Astrocyte (in vitro differentiated cells and primary cell): ENCODE measurements at regions not wholly inside any gene's neighbourhood (a gene's known extent, or its start where the extent isn't known, plus 50 kb on each side); places are given as distances from the start of the nearest gene placed in this dataset.

Source experiments
- DNase-seq: peaks from one replicate; pipeline ENCODE4 v3.0.0-alpha.2; 2010; ENCODE audit warnings: low read depth
- FAIRE-seq: peaks from 2 replicates; lab custom pipeline; 2011; peaks lifted over from hg19 to GRCh38; lab: Jason Lieb, UNC
- H2AFZ ChIP-seq: 2 replicates; pipeline ENCODE4 v1.6.0; 2012; ENCODE audit warnings: low read depth, low read length, inconsistent platforms
- H3K27ac ChIP-seq: 2 replicates; pipeline ENCODE4 v1.5.1; 2011; ENCODE audit warnings: low read depth, low read length, inconsistent platforms
- H3K27me3 ChIP-seq: 2 replicates; pipeline ENCODE4 v1.6.0; 2011; ENCODE audit warnings: low read length, inconsistent platforms; ENCODE audit not compliant: insufficient read depth
- H3K36me3 ChIP-seq: 2 replicates; pipeline ENCODE4 v1.5.1; 2011; ENCODE audit warnings: low read length, inconsistent platforms; ENCODE audit not compliant: insufficient read depth
- H3K4me1 ChIP-seq: 2 replicates; pipeline ENCODE4 v1.5.1; 2011; ENCODE audit warnings: low read length, inconsistent platforms; ENCODE audit not compliant: insufficient read depth
- H3K4me2 ChIP-seq: 2 replicates; pipeline ENCODE4 v1.6.0; 2012; ENCODE audit warnings: low read length, inconsistent platforms
- H3K4me3 ChIP-seq: 2 replicates; pipeline ENCODE4 v1.5.1; 2011; ENCODE audit warnings: low read depth, mild to moderate bottlenecking, low read length, inconsistent platforms; ENCODE audit not compliant: insufficient read depth
- H3K79me2 ChIP-seq: 2 replicates; pipeline ENCODE4 v1.6.0; 2012; ENCODE audit warnings: mild to moderate bottlenecking, low read length, inconsistent platforms; ENCODE audit not compliant: insufficient read depth
- H3K9ac ChIP-seq: 2 replicates; pipeline ENCODE4 v1.6.0; 2012; ENCODE audit warnings: mild to moderate bottlenecking, low read length, inconsistent platforms
- H3K9me3 ChIP-seq: 2 replicates; pipeline ENCODE4 v1.5.1; 2012; ENCODE audit warnings: low read depth, mild to moderate bottlenecking, low read length, inconsistent platforms; ENCODE audit not compliant: insufficient read depth
- H4K20me1 ChIP-seq: 2 replicates; pipeline ENCODE4 v1.6.0; 2012; ENCODE audit warnings: low read length, inconsistent platforms; ENCODE audit not compliant: insufficient read depth
- H3K27ac Mint-ChIP-seq: one replicate; pipeline ENCODE4 v1.8.0; 2021; ENCODE audit warnings: mild to moderate bottlenecking, mixed read lengths; ENCODE audit not compliant: unreplicated experiment
- H3K27me3 Mint-ChIP-seq: one replicate; pipeline ENCODE4 v1.8.0; 2021; ENCODE audit warnings: low read depth, mixed read lengths; ENCODE audit not compliant: unreplicated experiment
- H3K36me3 Mint-ChIP-seq: one replicate; pipeline ENCODE4 v1.8.0; 2021; ENCODE audit warnings: low read depth, mixed read lengths; ENCODE audit not compliant: unreplicated experiment
- H3K4me1 Mint-ChIP-seq: one replicate; pipeline ENCODE4 v1.8.0; 2021; ENCODE audit warnings: low read depth, mixed read lengths; ENCODE audit not compliant: unreplicated experiment
- H3K4me3 Mint-ChIP-seq: one replicate; pipeline ENCODE4 v1.8.0; 2021; ENCODE audit warnings: mild to moderate bottlenecking, moderate library complexity, mixed read lengths; ENCODE audit not compliant: unreplicated experiment
- H3K9me3 Mint-ChIP-seq: one replicate; pipeline ENCODE4 v1.8.0; 2021; ENCODE audit warnings: mild to moderate bottlenecking, mixed read lengths; ENCODE audit not compliant: unreplicated experiment
- EZH2 ChIP-seq: IDR thresholded peaks from 2 replicates; pipeline ENCODE4 v1.6.1; 2012; ENCODE audit warnings: mild to moderate bottlenecking, low read length, inconsistent platforms; ENCODE audit not compliant: insufficient read depth
- TF ChIP-seq, protein P1 (sequence below): IDR thresholded peaks from 2 replicates; pipeline ENCODE4 v1.5.1; 2011; ENCODE audit warnings: low read depth, mild to moderate bottlenecking, inconsistent platforms, low read length, moderate library complexity; ENCODE audit not compliant: insufficient read depth

DNA sequence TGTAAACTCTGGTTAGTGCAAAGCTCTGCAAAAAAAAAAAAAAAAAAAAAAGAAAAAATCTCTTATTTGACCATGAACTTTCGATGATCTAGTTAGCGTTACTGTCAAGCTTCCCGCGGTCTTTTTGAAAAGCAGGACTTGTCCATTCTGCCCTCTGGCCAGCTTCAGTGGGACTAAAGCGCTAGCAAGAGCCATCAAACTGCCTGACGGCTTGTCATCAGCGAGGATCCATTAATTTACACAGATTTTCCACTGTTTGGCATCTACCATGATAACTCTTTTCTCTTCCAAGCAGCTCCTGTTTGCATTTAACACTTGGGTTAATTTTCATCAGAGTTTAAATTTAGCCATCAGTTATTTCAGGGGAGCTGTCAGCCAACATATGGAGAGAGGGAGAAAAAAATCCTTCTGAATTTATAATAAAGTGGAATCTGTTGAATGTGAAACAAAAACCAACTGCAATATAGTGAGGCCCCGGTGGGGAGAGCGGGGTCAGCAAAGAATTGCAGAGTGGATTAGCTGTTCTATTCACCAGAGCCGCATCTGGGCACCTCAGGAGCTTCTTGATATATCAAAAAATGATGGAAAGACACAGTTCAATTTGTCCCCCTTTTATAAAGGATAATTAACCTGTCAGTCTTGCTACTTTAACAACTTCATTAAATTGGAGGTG, 298.2 kb downstream of the SPATA17 start:
- Mint-ChIP-seq H3K36me3 (no peaks in the 10 kb centered on the region), H3K4me1 (no peaks in the 10 kb centered on the region), H3K9me3 (no peaks in the 10 kb centered on the region), H3K27me3 (peaks cover 15% of the 10 kb centered on the region), H3K27ac (no peak overlapping the region), H3K4me3 (no peak overlapping the region)
- Histone ChIP-seq H3K9ac (no peak overlapping the region), H3K27me3 (peaks cover under 1% of the 10 kb centered on the region), H3K9me3 (no peaks in the 10 kb centered on the region), H3K4me3 (no peak overlapping the region), H3K36me3 (no peaks in the 10 kb centered on the region), H3K79me2 (no peaks in the 10 kb centered on the region), H3K4me1 (peaks cover 2% of the 10 kb centered on the region), H3K27ac (no peak overlapping the region), H4K20me1 (no peaks in the 10 kb centered on the region), H2AFZ (no peak overlapping the region), H3K4me2 (no peak overlapping the region)
- TF ChIP-seq, protein P1, sequence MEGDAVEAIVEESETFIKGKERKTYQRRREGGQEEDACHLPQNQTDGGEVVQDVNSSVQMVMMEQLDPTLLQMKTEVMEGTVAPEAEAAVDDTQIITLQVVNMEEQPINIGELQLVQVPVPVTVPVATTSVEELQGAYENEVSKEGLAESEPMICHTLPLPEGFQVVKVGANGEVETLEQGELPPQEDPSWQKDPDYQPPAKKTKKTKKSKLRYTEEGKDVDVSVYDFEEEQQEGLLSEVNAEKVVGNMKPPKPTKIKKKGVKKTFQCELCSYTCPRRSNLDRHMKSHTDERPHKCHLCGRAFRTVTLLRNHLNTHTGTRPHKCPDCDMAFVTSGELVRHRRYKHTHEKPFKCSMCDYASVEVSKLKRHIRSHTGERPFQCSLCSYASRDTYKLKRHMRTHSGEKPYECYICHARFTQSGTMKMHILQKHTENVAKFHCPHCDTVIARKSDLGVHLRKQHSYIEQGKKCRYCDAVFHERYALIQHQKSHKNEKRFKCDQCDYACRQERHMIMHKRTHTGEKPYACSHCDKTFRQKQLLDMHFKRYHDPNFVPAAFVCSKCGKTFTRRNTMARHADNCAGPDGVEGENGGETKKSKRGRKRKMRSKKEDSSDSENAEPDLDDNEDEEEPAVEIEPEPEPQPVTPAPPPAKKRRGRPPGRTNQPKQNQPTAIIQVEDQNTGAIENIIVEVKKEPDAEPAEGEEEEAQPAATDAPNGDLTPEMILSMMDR = no peak
- no peak for TF ChIP-seq EZH2
- DNase-seq (no peak), FAIRE-seq (no peak)

DNA sequence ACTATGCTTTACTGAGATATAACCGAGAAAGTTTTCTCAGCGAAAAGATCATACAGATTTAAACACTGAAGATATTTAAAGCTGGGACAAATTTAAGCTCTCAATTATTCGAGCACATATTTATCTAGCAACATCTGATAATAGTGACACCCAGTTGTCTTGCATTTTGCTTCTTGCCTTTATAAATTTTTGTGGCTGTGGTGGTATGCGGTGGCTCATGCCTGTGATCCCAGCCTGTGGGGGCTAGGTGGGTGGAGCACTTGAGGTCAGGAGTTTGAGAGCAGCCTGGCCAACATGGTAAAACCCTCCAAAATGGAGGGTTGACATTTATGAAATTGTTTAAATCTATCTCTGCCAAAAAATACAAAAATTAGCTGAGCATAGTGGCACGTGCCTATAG, 312.2 kb downstream of the SPATA17 start:
- FAIRE-seq = no peak

DNA sequence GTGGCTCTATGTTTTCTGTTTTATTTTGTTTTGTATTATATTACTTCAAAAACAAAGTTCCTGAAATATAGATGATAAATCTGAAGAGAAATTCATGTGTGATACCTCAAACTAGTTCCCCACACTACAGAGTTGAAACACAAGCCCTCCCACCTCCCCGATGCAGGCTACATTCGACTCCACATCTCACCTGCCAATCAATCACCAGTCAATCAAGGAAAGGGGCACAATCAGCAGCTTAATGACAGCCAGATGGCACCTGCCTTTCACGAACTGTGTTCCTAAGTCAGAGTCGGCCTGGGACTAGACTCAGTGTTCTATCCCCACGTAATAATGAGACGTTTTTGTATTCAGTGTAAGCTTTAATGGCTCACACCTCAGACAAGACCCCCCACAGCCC, 313.4 kb downstream of the SPATA17 start:
- no peak overlapping the region for H3K4me2 ChIP-seq
- DNase-seq (no peak), FAIRE-seq (no peak)
- H3K27me3 ChIP-seq = peaks cover 3% of the 10 kb centered on the region
- TF ChIP-seq, protein P1 = no peak
- no peak for TF ChIP-seq EZH2
- Mint-ChIP-seq H3K4me1 (no peaks in the 10 kb centered on the region), H3K27me3 (no peaks in the 10 kb centered on the region), H3K4me3 (no peak overlapping the region), H3K36me3 (no peaks in the 10 kb centered on the region), H3K9me3 (no peaks in the 10 kb centered on the region), H3K27ac (no peak overlapping the region)
- H4K20me1 ChIP-seq = no peaks in the 10 kb centered on the region
- H3K4me1 ChIP-seq = no peaks in the 10 kb centered on the region
- no peak overlapping the region for H3K4me3 ChIP-seq
- H3K36me3 ChIP-seq = no peaks in the 10 kb centered on the region
- no peak overlapping the region for H3K9ac ChIP-seq
- H3K79me2 ChIP-seq = no peaks in the 10 kb centered on the region
- H3K9me3 ChIP-seq = no peaks in the 10 kb centered on the region
- no peak overlapping the region for H3K27ac ChIP-seq
- no peak overlapping the region for H2AFZ ChIP-seq

More for the DNA sequence above, 312.2 kb downstream of the SPATA17 start:
- Mint-ChIP-seq H3K36me3 (no peaks in the 10 kb centered on the region), H3K27ac (no peak overlapping the region), H3K4me1 (no peaks in the 10 kb centered on the region), H3K27me3 (peaks cover 1% of the 10 kb centered on the region), H3K4me3 (no peak overlapping the region), H3K9me3 (no peaks in the 10 kb centered on the region)
- Histone ChIP-seq H3K36me3 (no peaks in the 10 kb centered on the region), H3K79me2 (no peaks in the 10 kb centered on the region), H3K4me3 (no peak overlapping the region), H3K4me2 (no peak overlapping the region), H3K9me3 (no peaks in the 10 kb centered on the region), H3K9ac (no peak overlapping the region), H2AFZ (no peak overlapping the region), H3K27ac (no peak overlapping the region), H3K4me1 (no peaks in the 10 kb centered on the region), H4K20me1 (no peaks in the 10 kb centered on the region), H3K27me3 (peaks cover 3% of the 10 kb centered on the region)
- TF ChIP-seq EZH2 = no peak
- TF ChIP-seq, protein P1 = no peak
- no peak for DNase-seq
